Astrocyte (in vitro differentiated cells and primary cell): ENCODE measurements at regions not wholly inside any gene's neighbourhood (a gene's known extent, or its start where the extent isn't known, plus 50 kb on each side); places are given as distances from the start of the nearest gene placed in this dataset.
"Not testable (repeated sequence)": the region's sequence is repeated elsewhere in the genome, so short reads cannot be mapped to it uniquely, and the experiment has no call there.

Source experiments
- DNase-seq: peaks from one replicate; pipeline ENCODE4 v3.0.0-alpha.2; 2010; ENCODE audit warnings: low read depth
- FAIRE-seq: peaks from 2 replicates; lab custom pipeline; 2011; peaks lifted over from hg19 to GRCh38; lab: Jason Lieb, UNC
- H2AFZ ChIP-seq: 2 replicates; pipeline ENCODE4 v1.6.0; 2012; ENCODE audit warnings: low read depth, low read length, inconsistent platforms
- H3K27ac ChIP-seq: 2 replicates; pipeline ENCODE4 v1.5.1; 2011; ENCODE audit warnings: low read depth, low read length, inconsistent platforms
- H3K27me3 ChIP-seq: 2 replicates; pipeline ENCODE4 v1.6.0; 2011; ENCODE audit warnings: low read length, inconsistent platforms; ENCODE audit not compliant: insufficient read depth
- H3K36me3 ChIP-seq: 2 replicates; pipeline ENCODE4 v1.5.1; 2011; ENCODE audit warnings: low read length, inconsistent platforms; ENCODE audit not compliant: insufficient read depth
- H3K4me1 ChIP-seq: 2 replicates; pipeline ENCODE4 v1.5.1; 2011; ENCODE audit warnings: low read length, inconsistent platforms; ENCODE audit not compliant: insufficient read depth
- H3K4me2 ChIP-seq: 2 replicates; pipeline ENCODE4 v1.6.0; 2012; ENCODE audit warnings: low read length, inconsistent platforms
- H3K4me3 ChIP-seq: 2 replicates; pipeline ENCODE4 v1.5.1; 2011; ENCODE audit warnings: low read depth, mild to moderate bottlenecking, low read length, inconsistent platforms; ENCODE audit not compliant: insufficient read depth
- H3K79me2 ChIP-seq: 2 replicates; pipeline ENCODE4 v1.6.0; 2012; ENCODE audit warnings: mild to moderate bottlenecking, low read length, inconsistent platforms; ENCODE audit not compliant: insufficient read depth
- H3K9ac ChIP-seq: 2 replicates; pipeline ENCODE4 v1.6.0; 2012; ENCODE audit warnings: mild to moderate bottlenecking, low read length, inconsistent platforms
- H3K9me3 ChIP-seq: 2 replicates; pipeline ENCODE4 v1.5.1; 2012; ENCODE audit warnings: low read depth, mild to moderate bottlenecking, low read length, inconsistent platforms; ENCODE audit not compliant: insufficient read depth
- H4K20me1 ChIP-seq: 2 replicates; pipeline ENCODE4 v1.6.0; 2012; ENCODE audit warnings: low read length, inconsistent platforms; ENCODE audit not compliant: insufficient read depth
- H3K27ac Mint-ChIP-seq: one replicate; pipeline ENCODE4 v1.8.0; 2021; ENCODE audit warnings: mild to moderate bottlenecking, mixed read lengths; ENCODE audit not compliant: unreplicated experiment
- H3K27me3 Mint-ChIP-seq: one replicate; pipeline ENCODE4 v1.8.0; 2021; ENCODE audit warnings: low read depth, mixed read lengths; ENCODE audit not compliant: unreplicated experiment
- H3K36me3 Mint-ChIP-seq: one replicate; pipeline ENCODE4 v1.8.0; 2021; ENCODE audit warnings: low read depth, mixed read lengths; ENCODE audit not compliant: unreplicated experiment
- H3K4me1 Mint-ChIP-seq: one replicate; pipeline ENCODE4 v1.8.0; 2021; ENCODE audit warnings: low read depth, mixed read lengths; ENCODE audit not compliant: unreplicated experiment
- H3K4me3 Mint-ChIP-seq: one replicate; pipeline ENCODE4 v1.8.0; 2021; ENCODE audit warnings: mild to moderate bottlenecking, moderate library complexity, mixed read lengths; ENCODE audit not compliant: unreplicated experiment
- H3K9me3 Mint-ChIP-seq: one replicate; pipeline ENCODE4 v1.8.0; 2021; ENCODE audit warnings: mild to moderate bottlenecking, mixed read lengths; ENCODE audit not compliant: unreplicated experiment
- EZH2 ChIP-seq: IDR thresholded peaks from 2 replicates; pipeline ENCODE4 v1.6.1; 2012; ENCODE audit warnings: mild to moderate bottlenecking, low read length, inconsistent platforms; ENCODE audit not compliant: insufficient read depth
- TF ChIP-seq, protein P1 (sequence below): IDR thresholded peaks from 2 replicates; pipeline ENCODE4 v1.5.1; 2011; ENCODE audit warnings: low read depth, mild to moderate bottlenecking, inconsistent platforms, low read length, moderate library complexity; ENCODE audit not compliant: insufficient read depth

DNA sequence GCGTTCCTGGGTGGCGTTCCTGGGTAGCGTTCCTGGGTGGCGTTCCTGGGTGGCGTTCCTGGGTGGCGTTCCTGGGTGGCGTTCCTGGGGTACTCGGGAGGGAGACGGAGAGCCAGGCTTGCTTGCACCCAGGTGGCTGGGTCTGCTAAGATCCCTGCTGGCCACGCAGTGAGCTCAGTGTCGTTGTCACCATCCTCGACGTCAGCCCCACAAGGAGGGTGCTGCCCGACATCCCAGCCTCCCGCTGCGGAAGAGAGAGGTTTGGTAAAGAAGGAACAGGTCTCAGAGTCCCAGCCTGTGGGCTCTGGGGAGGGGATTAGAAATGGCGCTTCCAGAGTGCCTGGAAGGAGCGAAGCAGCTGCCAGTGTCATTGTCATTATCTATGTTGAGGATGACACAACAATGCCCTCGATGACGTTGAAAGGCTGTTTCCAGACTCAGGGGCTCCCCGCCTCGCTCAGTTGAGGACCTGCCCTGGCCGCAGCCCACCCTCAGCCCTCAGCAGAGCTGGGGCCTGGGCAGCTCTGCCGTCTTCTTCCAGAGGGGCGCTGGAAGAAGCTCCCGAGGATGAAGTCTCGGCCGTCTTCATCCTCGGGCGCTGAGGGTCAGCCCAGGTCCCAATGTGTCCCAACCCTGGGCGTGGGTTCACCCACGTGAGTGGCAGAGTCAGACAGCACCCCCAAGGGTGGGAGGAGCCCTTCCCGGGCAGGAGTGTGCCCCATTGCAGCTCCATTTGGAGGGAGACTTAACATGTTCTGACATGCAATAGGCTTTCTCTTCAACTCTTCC is 328.8 kb downstream of the ADGRD1 start:
- Histone ChIP-seq H3K27me3 (no peaks in the 10 kb centered on the region), H3K9ac (no peak overlapping the region), H3K79me2 (no peaks in the 10 kb centered on the region), H3K4me3 (no peak overlapping the region), H4K20me1 (no peaks in the 10 kb centered on the region), H3K9me3 (peaks cover 2% of the 10 kb centered on the region), H3K4me2 (no peak overlapping the region), H3K27ac (no peak overlapping the region), H3K36me3 (no peaks in the 10 kb centered on the region), H3K4me1 (no peaks in the 10 kb centered on the region), H2AFZ (no peak overlapping the region)
- H3K9me3 Mint-ChIP-seq, result peaks cover 4% of the 10 kb centered on the region
- H3K27ac Mint-ChIP-seq, result no peak overlapping the region
- H3K4me3 Mint-ChIP-seq, result no peak overlapping the region
- TF ChIP-seq, protein P1, sequence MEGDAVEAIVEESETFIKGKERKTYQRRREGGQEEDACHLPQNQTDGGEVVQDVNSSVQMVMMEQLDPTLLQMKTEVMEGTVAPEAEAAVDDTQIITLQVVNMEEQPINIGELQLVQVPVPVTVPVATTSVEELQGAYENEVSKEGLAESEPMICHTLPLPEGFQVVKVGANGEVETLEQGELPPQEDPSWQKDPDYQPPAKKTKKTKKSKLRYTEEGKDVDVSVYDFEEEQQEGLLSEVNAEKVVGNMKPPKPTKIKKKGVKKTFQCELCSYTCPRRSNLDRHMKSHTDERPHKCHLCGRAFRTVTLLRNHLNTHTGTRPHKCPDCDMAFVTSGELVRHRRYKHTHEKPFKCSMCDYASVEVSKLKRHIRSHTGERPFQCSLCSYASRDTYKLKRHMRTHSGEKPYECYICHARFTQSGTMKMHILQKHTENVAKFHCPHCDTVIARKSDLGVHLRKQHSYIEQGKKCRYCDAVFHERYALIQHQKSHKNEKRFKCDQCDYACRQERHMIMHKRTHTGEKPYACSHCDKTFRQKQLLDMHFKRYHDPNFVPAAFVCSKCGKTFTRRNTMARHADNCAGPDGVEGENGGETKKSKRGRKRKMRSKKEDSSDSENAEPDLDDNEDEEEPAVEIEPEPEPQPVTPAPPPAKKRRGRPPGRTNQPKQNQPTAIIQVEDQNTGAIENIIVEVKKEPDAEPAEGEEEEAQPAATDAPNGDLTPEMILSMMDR, result no peak
- no peak for TF ChIP-seq EZH2
- peaks cover 10% of the 10 kb centered on the region for H3K27me3 Mint-ChIP-seq
- no peaks in the 10 kb centered on the region for H3K36me3 Mint-ChIP-seq
- DNase-seq (no peak), FAIRE-seq (no peak)
- H3K4me1 Mint-ChIP-seq, result no peaks in the 10 kb centered on the region

DNA sequence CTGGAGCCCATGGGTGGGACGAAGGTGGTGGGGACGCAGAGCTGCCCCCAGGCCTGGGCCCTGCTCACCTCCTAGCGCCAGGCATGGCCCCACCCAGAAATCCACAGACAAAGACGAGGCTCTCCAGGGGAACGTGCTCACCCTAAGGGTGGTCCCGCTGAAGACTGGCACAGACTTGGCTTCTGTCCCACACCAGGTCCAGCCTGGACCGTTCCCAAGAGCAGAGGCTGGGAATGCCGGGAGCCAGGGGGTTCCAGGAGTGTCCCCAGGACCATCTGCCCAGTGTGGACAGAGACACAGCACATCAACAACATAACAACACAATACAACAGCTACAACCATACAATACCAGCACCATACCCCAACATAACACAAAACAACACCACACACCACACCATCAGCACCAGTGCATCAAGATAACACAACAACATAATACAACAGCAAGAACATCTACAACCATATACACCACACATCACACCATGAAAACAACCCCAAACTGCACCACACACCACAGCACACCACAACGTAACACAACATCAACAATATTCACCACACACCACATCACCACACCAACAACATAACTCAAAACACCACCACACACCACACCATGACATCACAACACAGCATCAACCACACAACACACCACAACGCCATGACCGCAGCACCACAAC is 329.6 kb downstream of the ADGRD1 start:
- Mint-ChIP-seq H3K9me3 (peaks cover 4% of the 10 kb centered on the region), H3K4me1 (no peaks in the 10 kb centered on the region), H3K27me3 (peaks cover 13% of the 10 kb centered on the region), H3K4me3 (no peak overlapping the region), H3K27ac (no peak overlapping the region), H3K36me3 (no peaks in the 10 kb centered on the region)
- FAIRE-seq (no peak), DNase-seq (no peak)
- no peaks in the 10 kb centered on the region for H3K79me2 ChIP-seq
- no peak overlapping the region for H3K9ac ChIP-seq
- no peaks in the 10 kb centered on the region for H3K36me3 ChIP-seq
- no peaks in the 10 kb centered on the region for H3K4me1 ChIP-seq
- H3K4me2 ChIP-seq, result no peak overlapping the region
- no peaks in the 10 kb centered on the region for H3K27me3 ChIP-seq
- H4K20me1 ChIP-seq, result no peaks in the 10 kb centered on the region
- H2AFZ ChIP-seq, result no peak overlapping the region
- peaks cover 10% of the 10 kb centered on the region for H3K9me3 ChIP-seq
- H3K27ac ChIP-seq, result no peak overlapping the region
- TF ChIP-seq, protein P1, result no peak
- no peak for TF ChIP-seq EZH2
- H3K4me3 ChIP-seq, result no peak overlapping the region

DNA sequence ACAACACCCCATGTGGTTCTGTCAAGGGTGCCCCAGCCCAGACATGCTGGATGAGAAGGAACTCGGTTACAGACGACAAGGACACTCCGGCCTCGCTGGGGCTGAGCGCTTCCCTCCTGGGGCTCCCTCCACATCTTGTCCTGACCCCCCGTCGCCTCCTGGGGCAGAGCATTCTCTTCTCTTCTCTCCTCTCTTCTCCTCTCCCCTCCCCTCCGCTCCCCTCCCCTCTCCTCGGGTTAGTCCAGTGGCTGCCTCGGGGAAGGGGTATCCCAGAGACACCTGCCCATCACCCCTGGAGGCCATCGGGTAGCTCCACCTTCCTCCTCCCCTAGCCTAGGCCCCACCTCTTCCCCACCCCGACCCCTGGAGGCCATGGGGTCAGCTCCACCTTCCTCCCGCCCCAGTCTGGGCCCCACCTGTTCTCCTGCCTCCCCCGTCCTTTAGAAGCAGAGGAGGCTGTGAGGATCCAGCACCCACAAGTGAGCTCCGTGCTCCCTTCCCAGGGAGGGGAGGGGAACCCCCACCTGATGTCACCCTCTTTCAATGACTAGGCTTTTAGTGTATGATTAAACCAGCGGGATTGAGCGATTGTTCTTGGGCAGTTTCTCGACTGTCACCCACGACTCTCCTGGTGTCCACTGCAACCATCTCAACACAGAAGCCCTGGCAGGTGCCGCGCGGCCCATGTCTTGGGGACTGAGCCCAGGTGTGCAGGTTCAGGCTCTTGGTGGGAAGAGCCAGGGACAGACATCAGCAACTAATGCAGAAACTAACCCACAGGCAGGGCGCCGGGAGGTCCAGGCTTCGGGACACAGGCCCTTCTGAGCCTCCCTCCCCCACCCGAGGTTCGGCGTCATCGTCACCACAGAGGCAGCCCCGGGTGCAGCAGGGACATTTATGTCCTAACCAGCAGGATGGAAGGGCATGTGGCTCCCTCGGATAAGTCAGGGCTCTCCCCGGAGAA is 330.4 kb downstream of the ADGRD1 start:
- H3K79me2 ChIP-seq, H3K4me1 ChIP-seq, H2AFZ ChIP-seq, H4K20me1 ChIP-seq, FAIRE-seq, H3K27ac ChIP-seq, H3K27me3 ChIP-seq, H3K36me3 ChIP-seq, H3K4me1 Mint-ChIP-seq, H3K4me2 ChIP-seq, H3K36me3 Mint-ChIP-seq, H3K27ac Mint-ChIP-seq, H3K9ac ChIP-seq, H3K4me3 Mint-ChIP-seq, DNase-seq, H3K9me3 Mint-ChIP-seq, H3K4me3 ChIP-seq: not testable (repeated sequence)
- H3K9me3 ChIP-seq, result peaks cover 10% of the 10 kb centered on the region
- peaks cover 15% of the 10 kb centered on the region for H3K27me3 Mint-ChIP-seq

DNA sequence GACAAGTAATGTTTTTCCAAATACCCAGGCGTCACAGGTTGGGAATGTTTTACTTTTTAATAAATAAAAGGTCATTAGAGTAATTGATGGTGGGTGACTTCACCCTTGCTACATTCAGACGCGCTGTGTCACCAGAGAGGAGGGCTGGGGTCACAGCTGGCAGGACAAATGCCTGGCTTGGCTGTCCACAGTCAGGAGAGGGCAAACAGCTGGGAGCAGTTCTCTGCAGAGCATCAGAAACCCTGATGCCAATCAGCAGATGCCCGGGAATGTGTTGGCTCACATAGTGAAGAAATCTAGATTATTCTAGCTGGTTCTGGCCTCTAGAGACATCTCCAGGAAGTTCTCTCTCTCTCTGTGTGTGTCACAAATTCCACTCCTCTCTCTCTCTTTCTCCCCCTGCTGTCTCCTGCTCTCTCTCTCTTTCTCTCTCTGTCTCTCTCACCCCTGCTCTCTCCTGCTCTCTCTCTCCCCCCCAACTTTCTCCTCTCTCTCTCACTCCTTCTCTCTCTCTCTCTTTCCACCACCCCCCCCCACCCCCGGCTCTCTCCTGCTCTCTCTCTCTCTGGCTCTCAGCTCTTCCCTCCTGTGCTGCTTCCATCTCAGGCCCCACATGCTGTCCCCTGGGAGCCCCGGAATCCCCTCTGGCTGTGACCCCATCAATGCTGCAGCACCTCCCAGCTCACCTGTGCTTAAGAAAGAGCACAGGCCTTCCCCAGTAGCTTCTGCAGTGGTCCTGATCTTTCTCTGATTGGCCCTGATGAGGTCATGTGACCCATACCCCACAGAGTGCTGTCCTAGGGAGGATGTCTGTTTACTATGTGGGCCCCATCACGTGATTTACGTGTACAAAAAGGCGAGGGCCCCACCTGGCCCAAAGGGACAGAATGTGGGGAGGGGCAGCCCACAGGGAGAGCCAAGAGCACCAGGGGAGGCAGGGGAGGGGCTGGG is 331.5 kb downstream of the ADGRD1 start:
- H2AFZ ChIP-seq, H3K4me3 Mint-ChIP-seq, H3K4me2 ChIP-seq, H3K9me3 Mint-ChIP-seq, H3K9ac ChIP-seq, H3K36me3 Mint-ChIP-seq, H3K4me1 Mint-ChIP-seq, FAIRE-seq, DNase-seq, H3K4me1 ChIP-seq, H3K79me2 ChIP-seq, H3K27ac ChIP-seq, H3K27me3 ChIP-seq, H4K20me1 ChIP-seq, H3K36me3 ChIP-seq, H3K27ac Mint-ChIP-seq, H3K4me3 ChIP-seq: not testable (repeated sequence)
- H3K27me3 Mint-ChIP-seq, result peaks cover 10% of the 10 kb centered on the region
- peaks cover 10% of the 10 kb centered on the region for H3K9me3 ChIP-seq
